ENCODE measurements at regions not wholly inside any gene's neighbourhood (a gene's known extent, or its start where the extent isn't known, plus 50 kb on each side); places are given as distances from the start of the nearest gene placed in this dataset.

GRCh38 chr6:145540741-145541140 is 194.6 kb downstream of the EPM2A start:
- H4K20me1 ChIP-seq (ENCODE audit: insufficient read depth, low read length) = no peaks in the 10 kb centered on the region
- ATAC-seq = no peak
- H3K79me2 ChIP-seq (ENCODE audit: insufficient read depth, low read length) = no peaks in the 10 kb centered on the region
- intact Hi-C loops (cut with micrococcal nuclease; ENCODE audit: unreplicated experiment) (no loop called here), in situ Hi-C loops (cut with HindIII; ENCODE audit: extremely low pct_ligation_motif_present, low pct_unique_long_range_greater_than_20kb) (no loop called here)
- TF ChIP-seq CBFB (CRISPR knock-in tag; IDR thresholded peaks at IDR 0.05) (no peak), TOPORS (CRISPR knock-in tag; IDR thresholded peaks at IDR 0.05) (no peak), SYNCRIP (IDR thresholded peaks at IDR 0.05; ENCODE audit: insufficient read depth, low read depth, low read length) (no peak), ZNF773 (CRISPR knock-in tag; IDR thresholded peaks at IDR 0.05; ENCODE audit: borderline replicate concordance) (no peak), SNAPC2 (CRISPR knock-in tag; IDR thresholded peaks at IDR 0.05) (no peak), MEF2D (CRISPR knock-in tag; IDR thresholded peaks at IDR 0.05) (no peak), ZNF343 (CRISPR knock-in tag; IDR thresholded peaks at IDR 0.05) (no peak), SRSF4 (IDR thresholded peaks at IDR 0.05; ENCODE audit: low read depth, low read length, poor library complexity, severe bottlenecking) (no peak), DNMT3B (CRISPR knock-in tag; conservative IDR thresholded peaks at IDR 0.05) (no peak), REST (IDR thresholded peaks at IDR 0.05; ENCODE audit: borderline replicate concordance in 1 of 2, low read depth in 1 of 2, low read length in 2 of 2) (no peak)
- CTCF ChIA-PET (ENCODE audit: low intra/inter-chr PET ratio, low total read pairs) = no interaction called here
- 49% methylated on average over 2 of the region's 2 CpGs for WGBS (ENCODE audit: low lambda C conversion rate)
- H3K4me3 ChIP-seq (replicated peaks in 1 of 3; ENCODE audit: insufficient read depth in 1 of 3, low read depth in 2 of 3, low read length in 3 of 3) = no peak overlapping the region
- H3K9ac ChIP-seq (ENCODE audit: insufficient read depth, low read depth, low read length) = no peak overlapping the region
- no peak for DNase-seq (ENCODE audit: low spot score)
- no peaks in the 10 kb centered on the region for H3K4me1 ChIP-seq (ENCODE audit: insufficient read depth, low read length)
- no peak for FAIRE-seq
- H3K27ac ChIP-seq (ENCODE audit: extremely low read length, insufficient read depth, low read length) = no peak overlapping the region
- POLR2A ChIA-PET = no interaction called here
- no peaks in the 10 kb centered on the region for H3K9me3 ChIP-seq (ENCODE audit: low read length)
- H3K36me3 ChIP-seq (replicated peaks in 1 of 2; ENCODE audit: control insufficient read depth in 1 of 2, insufficient read depth in 2 of 2, low read length in 2 of 2) = no peaks in the 10 kb centered on the region
- BruUV-seq (replicated peaks) = no TSS peak
- no peak overlapping the region for H2AFZ ChIP-seq (ENCODE audit: low read length)
- no peak overlapping the region for H3K4me2 ChIP-seq (ENCODE audit: low read depth, low read length)
- H3K27me3 ChIP-seq (ENCODE audit: control insufficient read depth in 1 of 2, insufficient read depth in 2 of 2, low read length in 2 of 2) = no peaks in the 10 kb centered on the region

Measured in HepG2 (cell line).